Stimulated activated memory B cell treated with anti-CD40 and anti-IgM and Interleukin-4, amounts not matched to agents 10 μg/mL and 1 μg/mL and 100 μg/mL, for 72 hours (primary cell): ENCODE measurements at regions not wholly inside any gene's neighbourhood (a gene's known extent, or its start where the extent isn't known, plus 50 kb on each side); places are given as distances from the start of the nearest gene placed in this dataset.

Experiments used
- ATAC-seq: fragments of 150-1000 bp; cut with Tn5 transposase; 2 replicates; pipeline ENCODE4 v1.10.0; 2021
- H3K27ac Mint-ChIP-seq: one replicate; pipeline ENCODE4 v1.8.0; 2022; ENCODE audit warnings: mild to moderate bottlenecking, mixed read lengths
- H3K27me3 Mint-ChIP-seq: one replicate; pipeline ENCODE4 v1.8.0; 2022; ENCODE audit warnings: mixed read lengths
- H3K36me3 Mint-ChIP-seq: one replicate; pipeline ENCODE4 v1.8.0; 2022; ENCODE audit warnings: mixed read lengths
- H3K4me1 Mint-ChIP-seq: one replicate; pipeline ENCODE4 v1.8.0; 2022; ENCODE audit warnings: mixed read lengths
- H3K4me3 Mint-ChIP-seq: one replicate; pipeline ENCODE4 v1.8.0; 2022; ENCODE audit warnings: mild to moderate bottlenecking, moderate library complexity, mixed read lengths
- H3K9me3 Mint-ChIP-seq: one replicate; pipeline ENCODE4 v1.8.0; 2022; ENCODE audit warnings: mixed read lengths

DNA sequence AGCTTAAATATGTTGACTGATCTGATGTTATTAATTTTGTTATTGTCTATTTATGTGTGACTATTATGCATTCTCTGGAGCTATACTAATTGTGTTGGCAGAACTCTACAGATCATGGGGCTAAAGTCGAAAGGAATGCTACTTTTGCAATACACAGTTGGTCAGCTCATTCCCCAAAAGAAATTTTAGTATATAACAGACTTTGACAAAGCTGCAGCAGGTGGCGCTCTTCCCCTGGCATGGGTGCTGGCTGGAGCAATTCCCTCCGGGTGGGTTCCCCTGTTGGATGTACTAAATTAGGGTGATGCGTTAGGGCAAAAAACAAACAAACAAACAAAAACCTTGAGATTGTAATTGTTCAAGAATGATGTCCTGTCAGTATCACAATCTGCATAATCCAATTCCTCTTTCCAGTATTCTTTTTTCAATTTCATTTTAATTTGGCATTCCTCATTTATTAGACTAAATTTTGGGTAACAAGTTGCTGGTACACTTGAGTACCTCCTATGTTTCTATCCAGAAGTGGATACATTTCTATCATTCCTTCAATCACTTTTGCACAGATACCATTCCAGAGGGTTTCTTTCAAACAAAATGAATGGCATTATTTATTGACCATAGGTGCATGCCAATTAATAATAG, 322.8 kb upstream of the EDNRB start:
- no peak overlapping the region for H3K27ac Mint-ChIP-seq
- no peak for ATAC-seq
- no peaks in the 10 kb centered on the region for H3K4me1 Mint-ChIP-seq
- no peaks in the 10 kb centered on the region for H3K36me3 Mint-ChIP-seq
- H3K27me3 Mint-ChIP-seq: no peaks in the 10 kb centered on the region
- no peak overlapping the region for H3K4me3 Mint-ChIP-seq
- H3K9me3 Mint-ChIP-seq: no peaks in the 10 kb centered on the region

DNA sequence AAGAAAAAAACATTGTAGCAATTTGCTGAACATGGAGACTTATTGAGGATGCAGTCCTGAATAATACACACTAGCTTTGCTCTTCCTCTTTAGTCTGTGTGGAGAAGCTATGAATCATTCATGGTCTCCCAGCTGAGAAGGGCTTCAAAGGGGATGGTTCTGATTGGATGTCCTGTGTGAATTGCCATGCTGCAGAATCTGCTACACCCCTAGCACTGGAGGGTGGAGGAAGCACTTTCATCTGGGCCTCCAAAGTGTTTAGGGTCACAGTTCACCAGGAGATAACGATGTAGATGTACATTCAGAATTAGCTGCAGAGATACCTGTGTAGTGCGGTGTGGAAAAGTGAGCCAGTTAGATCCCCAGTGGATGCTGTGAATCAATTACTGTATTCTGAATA, 321.1 kb upstream of the EDNRB start:
- Mint-ChIP-seq H3K4me3 (no peak overlapping the region), H3K36me3 (no peaks in the 10 kb centered on the region), H3K27me3 (peaks cover 6% of the 10 kb centered on the region), H3K4me1 (no peaks in the 10 kb centered on the region), H3K27ac (no peak overlapping the region), H3K9me3 (no peaks in the 10 kb centered on the region)
- ATAC-seq: no peak

DNA sequence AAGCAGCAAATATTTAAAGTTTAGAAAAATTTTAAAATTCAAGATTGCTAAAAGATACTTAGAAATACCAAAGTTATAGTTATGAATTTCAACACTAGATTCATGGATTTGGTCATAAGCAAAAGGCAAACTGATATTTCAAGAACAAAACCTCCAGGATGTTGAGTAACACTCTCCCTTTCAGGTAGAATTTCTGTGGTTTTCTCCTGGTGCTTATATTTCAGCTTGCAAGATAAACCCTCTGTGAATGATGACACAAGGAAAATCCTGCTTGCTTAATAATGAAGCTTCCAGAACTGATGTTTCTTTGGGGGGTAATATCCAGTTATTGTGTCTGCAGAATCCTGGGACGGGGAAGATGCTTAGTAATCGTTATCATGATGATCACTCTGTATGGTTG, 320.3 kb upstream of the EDNRB start:
- no peak for ATAC-seq
- Mint-ChIP-seq H3K9me3 (no peaks in the 10 kb centered on the region), H3K36me3 (no peaks in the 10 kb centered on the region), H3K4me1 (no peaks in the 10 kb centered on the region), H3K4me3 (no peak overlapping the region), H3K27me3 (peaks cover 8% of the 10 kb centered on the region), H3K27ac (no peak overlapping the region)

DNA sequence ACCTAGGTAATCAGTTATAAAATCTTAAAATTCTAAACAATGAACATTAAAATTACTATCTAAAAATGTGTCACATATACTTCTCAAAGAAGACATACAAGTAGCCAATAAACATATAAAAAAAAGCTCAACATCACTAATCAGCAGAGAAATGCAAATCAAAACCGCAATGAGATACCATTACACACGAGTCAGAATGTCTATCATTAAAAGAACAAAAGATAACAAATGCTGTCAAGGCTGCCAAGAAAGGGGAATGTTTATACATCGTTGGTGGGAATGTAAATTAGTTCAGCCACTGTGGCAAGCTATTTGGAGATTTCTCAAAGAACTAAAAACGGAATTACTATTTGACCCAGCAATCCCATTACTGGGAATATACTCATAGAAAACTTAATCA, 310.3 kb upstream of the EDNRB start:
- no peak for ATAC-seq
- Mint-ChIP-seq H3K27ac (no peak overlapping the region), H3K9me3 (peaks cover 2% of the 10 kb centered on the region), H3K36me3 (no peaks in the 10 kb centered on the region), H3K27me3 (no peaks in the 10 kb centered on the region), H3K4me1 (no peaks in the 10 kb centered on the region), H3K4me3 (no peak overlapping the region)

GRCh38 chr13:78228211-78228610, 309.6 kb upstream of the EDNRB start:
- no peaks in the 10 kb centered on the region for H3K4me1 Mint-ChIP-seq
- ATAC-seq: no peak
- H3K27me3 Mint-ChIP-seq: no peaks in the 10 kb centered on the region
- H3K4me3 Mint-ChIP-seq: no peak overlapping the region
- H3K36me3 Mint-ChIP-seq: no peaks in the 10 kb centered on the region
- peaks cover 2% of the 10 kb centered on the region for H3K9me3 Mint-ChIP-seq
- H3K27ac Mint-ChIP-seq: no peak overlapping the region

- no peaks in the 10 kb centered on the region for H3K27me3 Mint-ChIP-seq
Observed at GRCh38 chr13:78227709-78228108, 309.1 kb upstream of the EDNRB start.

GRCh38 chr13:78215458-78216108, 297.0 kb upstream of the EDNRB start:
- Mint-ChIP-seq H3K36me3 (no peaks in the 10 kb centered on the region), H3K27me3 (peaks cover 7% of the 10 kb centered on the region), H3K4me3 (no peak overlapping the region), H3K4me1 (no peaks in the 10 kb centered on the region), H3K9me3 (no peaks in the 10 kb centered on the region), H3K27ac (no peak overlapping the region)
- ATAC-seq: no peak

More at GRCh38 chr13:78227709-78228108, 309.1 kb upstream of the EDNRB start:
- H3K4me3 Mint-ChIP-seq: no peak overlapping the region
- ATAC-seq: no peak
- H3K27ac Mint-ChIP-seq: no peak overlapping the region
- H3K9me3 Mint-ChIP-seq: peaks cover 2% of the 10 kb centered on the region
- no peaks in the 10 kb centered on the region for H3K36me3 Mint-ChIP-seq
- no peaks in the 10 kb centered on the region for H3K4me1 Mint-ChIP-seq

DNA sequence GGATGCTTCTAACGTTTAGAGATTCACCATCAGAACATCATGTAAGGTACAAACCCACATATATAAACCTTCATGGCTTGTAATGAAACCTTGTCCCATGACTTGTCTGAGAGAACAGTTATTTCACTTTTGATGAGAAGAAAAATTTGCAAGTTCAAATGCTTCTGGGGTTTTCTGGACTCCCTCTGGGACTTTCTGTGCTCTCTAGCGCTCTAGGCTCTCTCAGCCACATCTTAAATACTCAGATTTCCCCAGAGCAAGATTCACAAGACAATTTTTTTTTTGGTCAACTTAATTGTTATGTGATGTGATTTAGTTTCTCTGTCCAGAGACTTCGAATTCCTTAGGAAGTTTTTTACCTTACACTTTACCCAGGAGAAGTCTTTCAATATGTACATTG, 282.8 kb upstream of the EDNRB start:
- no peak for ATAC-seq
- Mint-ChIP-seq H3K27ac (no peak overlapping the region), H3K9me3 (no peaks in the 10 kb centered on the region), H3K4me3 (no peak overlapping the region), H3K27me3 (no peaks in the 10 kb centered on the region), H3K36me3 (no peaks in the 10 kb centered on the region), H3K4me1 (no peaks in the 10 kb centered on the region)

DNA sequence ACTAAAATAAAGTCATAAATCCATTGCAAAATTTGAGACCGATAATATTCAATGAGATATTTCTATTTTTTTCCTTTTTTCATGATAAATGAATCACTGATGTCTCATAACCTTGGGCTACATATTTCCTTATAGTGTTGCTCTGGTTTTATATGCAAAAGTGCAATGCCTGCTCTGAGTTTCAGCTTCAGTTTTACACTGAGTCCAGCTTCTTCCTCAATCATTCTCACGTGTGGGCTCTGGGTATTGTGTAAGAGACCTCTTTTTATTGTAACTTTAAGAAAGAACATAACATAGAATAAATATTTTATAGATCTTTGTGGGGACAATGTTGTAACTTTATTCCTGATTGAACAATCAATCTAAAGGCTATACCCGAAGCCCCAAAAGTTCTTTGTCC, 280.2 kb upstream of the EDNRB start:
- H3K4me3 Mint-ChIP-seq: no peak overlapping the region
- H3K36me3 Mint-ChIP-seq: no peaks in the 10 kb centered on the region
- ATAC-seq: no peak
- no peaks in the 10 kb centered on the region for H3K9me3 Mint-ChIP-seq
- H3K27ac Mint-ChIP-seq: no peak overlapping the region
- H3K4me1 Mint-ChIP-seq: no peaks in the 10 kb centered on the region
- H3K27me3 Mint-ChIP-seq: no peaks in the 10 kb centered on the region

DNA sequence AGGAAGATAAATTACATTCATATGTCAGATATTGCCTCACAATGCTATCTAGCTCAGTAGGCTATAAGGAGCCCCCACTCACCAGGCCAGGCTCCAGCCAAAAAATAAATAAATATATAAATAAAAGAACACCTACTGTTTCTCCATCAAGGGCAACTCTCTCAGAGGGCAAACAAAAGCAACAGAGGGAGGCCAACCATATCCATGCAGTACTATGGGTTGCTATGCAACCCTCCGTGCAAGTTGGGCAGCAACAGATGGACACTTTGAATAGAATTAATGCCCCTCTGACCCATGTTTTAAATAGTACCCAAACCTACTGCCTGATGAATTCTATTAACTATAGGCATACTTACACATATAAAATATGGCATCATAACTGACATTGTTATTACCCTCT, 279.8 kb upstream of the EDNRB start:
- no peaks in the 10 kb centered on the region for H3K36me3 Mint-ChIP-seq
- H3K9me3 Mint-ChIP-seq: no peaks in the 10 kb centered on the region
- no peak for ATAC-seq

GRCh38 chr13:78197231-78197630, 278.6 kb upstream of the EDNRB start:
- Mint-ChIP-seq H3K4me1 (no peaks in the 10 kb centered on the region), H3K27me3 (no peaks in the 10 kb centered on the region), H3K27ac (no peak overlapping the region), H3K36me3 (no peaks in the 10 kb centered on the region), H3K9me3 (no peaks in the 10 kb centered on the region), H3K4me3 (no peak overlapping the region)
- no peak for ATAC-seq

More for the DNA sequence above, 279.8 kb upstream of the EDNRB start:
- Mint-ChIP-seq H3K27ac (no peak overlapping the region), H3K4me1 (no peaks in the 10 kb centered on the region), H3K4me3 (no peak overlapping the region), H3K27me3 (no peaks in the 10 kb centered on the region)

DNA sequence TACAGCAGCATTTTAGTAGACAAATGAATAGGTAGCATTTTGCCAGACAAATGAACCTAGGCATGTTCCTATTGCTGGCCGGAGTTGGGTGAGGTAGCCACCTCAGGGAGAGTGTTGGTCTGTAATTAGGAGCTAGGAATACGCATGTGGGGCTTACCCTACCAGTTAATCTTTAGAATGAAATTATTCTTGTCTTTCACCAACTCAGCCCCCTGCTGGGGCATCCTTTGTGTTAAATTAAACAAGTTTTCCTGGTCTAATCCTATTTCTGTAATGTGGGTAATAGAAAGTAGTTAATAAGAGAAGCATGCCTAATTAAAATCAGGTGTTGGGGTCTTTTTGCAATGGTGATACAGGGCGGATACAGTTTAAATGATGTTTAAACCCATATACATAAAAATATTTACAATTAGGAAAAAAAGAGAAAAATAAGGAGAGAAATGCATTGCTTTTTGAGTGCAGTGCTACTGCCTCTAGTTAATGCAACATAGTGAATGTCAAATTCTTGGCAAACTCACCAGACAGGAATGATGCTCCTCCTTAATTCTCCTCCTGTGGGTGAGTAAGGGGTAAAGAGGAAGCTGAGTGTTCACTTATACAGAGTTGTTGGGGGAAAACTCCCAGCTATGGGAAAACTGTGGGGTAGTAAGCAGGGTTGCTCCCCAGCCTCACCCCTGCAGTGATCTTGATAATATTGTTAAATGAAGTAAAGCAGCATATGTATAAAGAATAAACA, 276.4 kb upstream of the EDNRB start:
- no peaks in the 10 kb centered on the region for H3K4me1 Mint-ChIP-seq
- H3K4me3 Mint-ChIP-seq: no peak overlapping the region
- no peak overlapping the region for H3K27ac Mint-ChIP-seq
- ATAC-seq: no peak
- H3K27me3 Mint-ChIP-seq: no peaks in the 10 kb centered on the region
- H3K36me3 Mint-ChIP-seq: no peaks in the 10 kb centered on the region
- no peaks in the 10 kb centered on the region for H3K9me3 Mint-ChIP-seq

DNA sequence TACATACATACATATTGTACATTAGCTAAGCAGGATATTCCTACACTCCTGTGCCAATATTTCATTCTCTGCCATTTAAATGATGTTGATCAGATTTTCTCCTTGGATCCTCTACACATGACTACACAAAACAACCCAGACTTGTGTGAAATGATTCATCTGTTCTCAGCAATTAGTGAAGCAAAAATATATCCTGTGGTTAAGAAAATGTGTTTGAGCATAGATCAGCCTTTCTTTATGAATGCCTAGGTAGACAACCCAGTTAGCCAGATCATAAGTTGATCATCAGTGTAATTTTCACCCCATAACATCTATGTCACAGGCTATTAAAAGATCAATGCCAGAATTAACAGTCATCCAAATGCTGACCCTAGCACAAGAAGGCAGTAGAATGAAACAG, 275.2 kb upstream of the EDNRB start:
- Mint-ChIP-seq H3K36me3 (no peaks in the 10 kb centered on the region), H3K4me1 (no peaks in the 10 kb centered on the region), H3K9me3 (no peaks in the 10 kb centered on the region), H3K4me3 (no peak overlapping the region), H3K27me3 (no peaks in the 10 kb centered on the region), H3K27ac (no peak overlapping the region)
- ATAC-seq: no peak

DNA sequence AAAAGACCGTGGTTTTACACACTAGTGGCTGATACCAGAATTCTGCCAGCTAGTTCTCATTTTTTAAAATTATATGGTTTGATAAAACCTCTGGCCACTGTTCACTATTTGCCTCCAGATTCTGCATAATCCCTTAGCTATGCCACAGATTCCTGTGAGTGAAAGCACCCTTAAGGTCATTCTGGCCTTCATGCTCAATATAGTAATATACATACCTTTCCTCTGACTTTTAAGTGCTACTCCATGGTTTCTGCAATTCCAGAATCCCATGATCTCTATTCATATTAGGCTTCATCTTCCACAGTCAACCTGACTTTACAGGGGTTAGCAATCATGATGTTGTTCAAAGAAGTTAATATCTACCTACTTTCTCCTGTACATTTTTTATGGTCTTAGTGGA, 274.1 kb upstream of the EDNRB start:
- H3K27ac Mint-ChIP-seq: no peak overlapping the region
- H3K27me3 Mint-ChIP-seq: no peaks in the 10 kb centered on the region
- H3K9me3 Mint-ChIP-seq: no peaks in the 10 kb centered on the region
- H3K36me3 Mint-ChIP-seq: no peaks in the 10 kb centered on the region
- H3K4me3 Mint-ChIP-seq: no peak overlapping the region
- no peaks in the 10 kb centered on the region for H3K4me1 Mint-ChIP-seq
- no peak for ATAC-seq

DNA sequence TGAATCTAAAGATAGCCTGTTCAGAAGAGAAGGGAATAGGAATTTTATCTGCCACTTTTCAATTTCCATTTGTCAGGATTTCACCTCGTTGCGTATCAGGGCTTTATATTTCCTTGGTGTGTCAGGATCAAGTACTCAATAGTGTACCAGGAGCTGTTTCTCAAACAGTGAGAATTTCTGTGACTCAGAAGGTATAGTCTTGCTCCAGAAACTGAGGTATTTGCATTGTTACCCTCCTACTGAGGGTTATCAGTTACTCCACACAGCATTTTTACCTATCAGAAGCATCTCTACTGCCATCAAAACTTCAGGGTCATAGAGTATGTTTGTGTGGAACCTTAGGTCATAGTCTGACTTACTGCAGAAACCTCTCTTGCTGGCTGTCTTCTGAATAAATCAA, 271.7 kb upstream of the EDNRB start:
- Mint-ChIP-seq H3K27ac (no peak overlapping the region), H3K9me3 (no peaks in the 10 kb centered on the region), H3K27me3 (no peaks in the 10 kb centered on the region), H3K36me3 (no peaks in the 10 kb centered on the region), H3K4me1 (no peaks in the 10 kb centered on the region), H3K4me3 (no peak overlapping the region)
- no peak for ATAC-seq

DNA sequence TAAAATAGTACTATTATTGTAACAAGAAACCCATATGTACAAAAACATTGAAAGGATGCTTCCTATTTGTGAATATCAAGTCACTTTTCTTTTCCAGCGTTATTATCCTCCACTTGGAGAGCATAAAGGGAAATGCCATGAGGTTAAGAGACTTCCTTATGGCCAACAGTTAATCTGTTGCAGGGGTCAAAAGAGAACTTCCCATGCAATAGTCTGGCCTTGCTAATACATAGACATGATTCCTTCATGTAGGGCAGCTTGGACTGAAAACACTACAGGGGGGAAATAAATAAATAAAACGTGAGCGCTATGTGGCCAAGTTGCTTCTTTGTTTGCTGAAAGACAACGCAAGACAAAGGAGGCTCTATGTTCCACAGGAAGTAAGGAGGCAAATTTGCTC, 269.1 kb upstream of the EDNRB start:
- no peaks in the 10 kb centered on the region for H3K4me1 Mint-ChIP-seq
- ATAC-seq: no peak
- no peak overlapping the region for H3K4me3 Mint-ChIP-seq
- H3K27me3 Mint-ChIP-seq: no peaks in the 10 kb centered on the region
- no peaks in the 10 kb centered on the region for H3K9me3 Mint-ChIP-seq
- no peaks in the 10 kb centered on the region for H3K36me3 Mint-ChIP-seq
- H3K27ac Mint-ChIP-seq: no peak overlapping the region
